Renal cortical epithelial cell (primary cell): ENCODE measurements at regions not wholly inside any gene's neighbourhood (a gene's known extent, or its start where the extent isn't known, plus 50 kb on each side); places are given as distances from the start of the nearest gene placed in this dataset.

Experiments
- DNase-seq: peaks from one replicate; pipeline ENCODE4 v3.0.0-alpha.2; 2011; ENCODE audit warnings: low read depth

- no peak for DNase-seq
Observed at GRCh38 chr11:70535191-70535971, 137.1 kb downstream of the CTTN start.

- no peak for DNase-seq
Observed at GRCh38 chr11:70536051-70536877, 137.9 kb downstream of the CTTN start.

DNA sequence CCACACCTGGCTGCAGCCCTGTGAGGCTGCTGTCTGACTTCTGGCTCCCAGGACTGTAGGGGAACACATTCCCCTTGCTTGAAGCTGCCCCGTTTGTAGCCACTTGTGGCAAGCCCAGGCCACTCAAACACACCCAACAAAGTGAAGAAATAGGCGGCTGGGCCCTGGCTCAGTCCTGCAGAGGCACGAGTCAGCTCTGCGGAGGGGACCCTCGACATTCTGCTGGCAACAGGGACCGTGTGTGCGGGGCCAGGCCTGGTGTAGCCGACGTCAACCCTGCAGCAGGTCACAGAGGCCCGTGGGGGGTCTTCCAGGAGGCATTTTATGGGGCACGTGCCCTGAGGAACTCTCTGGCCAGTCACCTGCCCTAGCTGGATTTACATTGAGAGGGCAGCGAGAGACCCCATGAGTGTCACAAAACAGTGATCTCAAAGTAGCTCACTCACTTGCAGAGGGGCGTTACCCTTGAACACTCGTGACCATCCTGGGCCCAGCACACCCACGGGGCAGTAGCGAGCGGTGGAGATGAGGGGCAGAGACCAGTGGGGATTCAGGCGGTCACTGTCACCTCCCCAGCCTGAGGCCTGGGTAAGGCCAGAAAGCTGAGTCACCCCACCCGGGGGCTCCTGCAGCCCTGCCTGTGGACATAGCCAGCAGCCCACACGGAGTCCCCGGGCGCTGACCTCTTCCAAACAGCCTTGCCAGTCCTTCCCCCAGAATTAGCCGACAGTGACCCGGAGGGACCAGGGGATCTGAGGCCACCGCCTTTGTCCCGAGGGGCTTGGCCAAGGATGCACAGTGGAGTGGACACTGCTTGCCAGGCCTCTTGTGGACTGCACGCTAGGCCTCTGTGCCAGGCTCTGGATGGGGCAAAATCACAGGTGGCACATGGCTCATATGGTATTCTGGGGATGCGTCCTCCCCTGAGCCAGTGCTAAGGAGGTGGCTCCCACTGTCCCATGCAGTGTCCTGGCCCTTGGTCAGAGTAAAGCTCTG, 139.5 kb downstream of the CTTN start:
- DNase-seq = no peak

DNA sequence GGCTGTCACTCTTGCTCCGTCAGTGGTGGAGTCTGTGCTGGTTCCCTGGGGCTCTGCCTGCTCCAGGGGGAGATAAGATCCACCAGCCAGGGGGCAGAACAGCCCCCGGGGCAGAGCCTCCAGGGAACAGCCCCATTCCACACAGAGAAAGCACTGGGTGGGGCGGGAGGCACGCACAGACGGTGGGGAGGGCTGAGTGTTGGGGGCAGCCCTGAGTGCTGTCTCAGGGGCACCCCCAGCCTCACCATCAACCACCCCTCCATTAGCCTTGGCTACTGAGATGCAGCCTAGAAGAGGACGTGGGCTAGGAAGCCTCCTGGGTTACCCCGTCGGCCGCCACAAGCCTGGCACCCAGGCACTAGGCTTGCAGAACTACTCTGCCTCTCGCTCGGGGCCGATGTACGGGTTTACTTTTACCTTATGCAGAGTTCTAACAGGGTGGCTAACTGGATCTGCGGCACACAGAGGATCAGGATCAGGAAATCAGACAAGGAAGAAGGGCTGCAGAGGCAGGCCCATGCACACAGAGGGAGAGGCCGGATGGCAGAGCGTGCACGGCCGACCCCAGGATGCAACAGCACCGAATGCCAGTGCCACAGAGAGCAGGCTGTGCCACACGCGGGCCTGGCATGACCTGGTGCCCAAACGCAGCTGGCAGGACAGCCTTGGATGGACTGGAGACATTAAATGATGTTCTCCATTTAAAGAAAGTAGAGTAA, 140.5 kb downstream of the CTTN start:
- no peak for DNase-seq

- no peak for DNase-seq
Observed at GRCh38 chr11:70539360-70540095, 141.2 kb downstream of the CTTN start.

DNA sequence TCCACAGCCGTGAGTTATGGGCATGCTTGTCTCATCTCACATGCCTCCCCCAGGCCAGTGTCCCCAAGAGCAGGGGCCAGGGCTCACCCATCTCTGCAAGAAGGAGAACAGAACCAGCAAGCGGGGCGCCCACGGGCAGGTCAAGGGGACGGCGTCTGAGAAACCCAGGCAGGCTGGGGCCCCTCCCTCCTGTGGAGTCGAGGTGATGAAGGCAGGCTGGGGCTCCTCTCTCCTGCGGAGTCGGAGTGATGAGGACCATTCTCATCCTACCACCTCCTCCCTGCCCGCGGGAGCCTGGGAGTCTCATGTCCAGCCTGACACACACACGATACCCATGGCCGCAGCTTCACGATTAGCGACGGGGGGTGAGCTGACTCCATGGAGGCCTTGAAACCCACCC, 141.9 kb downstream of the CTTN start:
- no peak for DNase-seq

DNA sequence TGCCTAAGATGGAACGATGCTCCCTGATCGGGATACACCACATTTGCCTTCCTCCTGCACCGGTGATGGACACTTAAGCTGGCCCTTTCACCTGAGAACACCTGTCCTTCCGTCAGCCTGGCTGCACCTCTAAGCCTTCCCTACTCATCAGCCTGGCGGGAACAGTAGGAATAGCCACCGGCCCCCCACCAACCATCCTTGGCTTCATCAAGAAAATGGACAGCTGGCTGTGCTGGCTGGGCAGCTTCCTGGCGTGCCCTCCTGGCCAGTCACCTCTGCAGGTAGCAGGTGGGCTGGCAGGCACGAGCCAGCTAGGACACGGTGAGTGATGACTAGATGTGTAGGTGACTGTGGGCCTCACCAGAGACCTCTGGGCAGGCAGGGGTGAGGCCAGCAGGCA, 142.8 kb downstream of the CTTN start:
- DNase-seq = no peak

DNA sequence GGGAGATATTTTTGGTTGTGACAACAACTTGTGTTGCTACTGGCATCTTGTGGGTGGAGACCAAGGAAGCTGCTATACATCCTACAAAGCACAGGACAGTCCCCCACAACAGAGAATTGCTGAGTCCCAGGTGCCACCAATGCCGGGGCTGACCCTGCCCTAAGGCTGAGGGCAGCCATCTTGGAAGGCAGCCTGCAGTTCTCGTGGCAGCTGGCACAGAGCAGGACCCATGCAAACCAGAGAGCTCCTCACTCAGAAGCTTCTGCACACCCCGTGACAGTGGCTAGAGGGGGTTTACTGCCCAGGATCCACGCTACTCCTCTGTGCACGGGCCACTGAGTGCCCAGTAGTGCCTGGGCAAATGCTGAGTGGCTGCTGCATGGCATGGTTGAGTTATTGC, 143.4 kb downstream of the CTTN start:
- no peak for DNase-seq

- DNase-seq = no peak
Observed at GRCh38 chr11:70542406-70542805, 144.1 kb downstream of the CTTN start.

DNA sequence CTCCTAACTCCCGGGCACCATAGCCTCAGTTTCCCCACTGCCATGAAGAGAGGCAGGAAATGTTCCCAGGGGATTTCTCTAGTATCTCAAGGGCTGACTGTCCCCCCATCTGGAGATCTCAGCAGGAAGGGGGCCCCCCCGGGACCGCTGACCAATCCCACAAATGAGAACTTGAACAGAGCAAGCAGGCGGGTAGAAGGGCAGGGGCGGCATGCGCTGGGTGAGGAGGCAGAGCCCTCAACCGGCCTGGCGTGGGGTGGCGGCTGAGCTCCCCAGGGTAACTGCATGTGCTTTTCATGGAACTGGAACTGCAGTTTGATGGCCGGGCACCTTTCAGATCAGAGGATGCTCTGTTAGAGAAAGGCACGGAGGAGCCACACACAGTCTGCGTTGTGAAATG, 144.5 kb downstream of the CTTN start:
- no peak for DNase-seq

GRCh38 chr11:70543611-70544010, 145.3 kb downstream of the CTTN start:
- no peak for DNase-seq

DNA sequence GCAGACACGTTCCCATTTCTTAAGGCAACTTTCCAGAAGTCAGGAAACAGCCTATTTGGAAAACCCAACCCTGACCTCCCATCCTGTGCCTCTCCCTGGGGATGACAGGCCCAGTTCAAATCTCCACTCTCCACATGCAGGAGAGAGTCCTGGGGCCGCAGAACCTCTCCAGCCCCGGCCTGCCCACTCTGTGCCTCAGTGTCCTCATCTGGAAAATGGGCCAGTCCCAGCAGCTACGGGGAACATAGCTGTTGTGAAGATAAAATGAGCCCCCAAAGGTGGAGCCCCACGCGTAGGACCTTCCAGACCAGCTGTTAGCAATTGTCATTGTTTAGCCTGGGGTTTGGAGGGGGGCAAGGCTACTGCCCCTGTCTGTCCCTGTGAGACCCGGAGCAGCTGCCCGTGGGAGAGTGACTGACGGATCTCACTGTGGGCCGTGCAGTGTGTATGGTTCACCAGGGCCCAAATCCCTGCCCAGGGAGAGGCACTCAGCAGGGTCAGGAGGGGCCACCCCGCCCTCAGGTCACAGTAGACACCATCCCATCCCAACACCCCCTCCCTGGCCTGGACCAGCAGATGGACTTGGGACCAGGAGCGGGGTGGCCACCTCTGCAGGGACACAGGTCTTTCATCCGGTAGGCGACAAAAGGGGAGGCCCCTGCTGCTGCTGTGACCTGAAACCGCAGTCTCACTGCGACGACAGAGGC, 145.9 kb downstream of the CTTN start:
- DNase-seq = no peak

GRCh38 chr11:70544774-70545609, 146.7 kb downstream of the CTTN start:
- peak; percentile 26 for DNase-seq

GRCh38 chr11:70545610-70545912, 147.2 kb downstream of the CTTN start:
- DNase-seq = no peak

DNA sequence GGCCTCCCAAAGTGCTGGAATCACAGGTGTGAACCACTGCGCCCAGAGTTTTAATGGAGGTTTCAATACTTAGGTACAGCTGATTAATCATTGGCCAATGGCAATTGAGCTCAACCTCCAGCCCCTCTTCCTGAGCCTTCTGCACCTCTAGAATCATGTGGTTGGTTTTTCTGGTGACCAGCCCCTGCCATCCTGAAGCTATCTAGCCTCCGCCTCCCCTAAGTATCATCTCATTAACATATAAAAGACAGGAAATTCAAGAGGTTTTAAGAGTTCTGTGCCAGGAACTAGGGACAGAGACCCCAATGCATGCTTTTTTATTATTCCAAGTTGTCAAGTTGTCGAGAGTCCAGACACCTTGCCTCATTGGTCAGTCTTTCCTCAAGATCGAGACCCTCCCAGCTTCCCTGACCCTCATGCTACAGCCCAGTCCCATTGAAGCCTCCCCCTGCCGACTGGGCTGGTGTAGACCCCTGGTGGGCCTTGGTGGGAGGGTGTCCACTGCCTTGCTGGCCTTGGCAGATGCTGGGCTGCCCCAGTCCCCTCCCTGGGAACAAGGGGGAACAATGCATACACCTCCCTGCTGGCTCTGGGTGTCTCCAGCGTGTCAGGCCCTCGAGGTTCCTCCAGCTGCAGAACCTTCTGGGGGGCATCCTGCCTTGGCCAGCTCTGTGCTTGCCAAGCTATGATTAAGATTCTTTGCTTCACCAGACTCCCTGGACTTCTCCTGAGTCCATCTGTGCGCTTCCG, 148.0 kb downstream of the CTTN start:
- no peak for DNase-seq

DNA sequence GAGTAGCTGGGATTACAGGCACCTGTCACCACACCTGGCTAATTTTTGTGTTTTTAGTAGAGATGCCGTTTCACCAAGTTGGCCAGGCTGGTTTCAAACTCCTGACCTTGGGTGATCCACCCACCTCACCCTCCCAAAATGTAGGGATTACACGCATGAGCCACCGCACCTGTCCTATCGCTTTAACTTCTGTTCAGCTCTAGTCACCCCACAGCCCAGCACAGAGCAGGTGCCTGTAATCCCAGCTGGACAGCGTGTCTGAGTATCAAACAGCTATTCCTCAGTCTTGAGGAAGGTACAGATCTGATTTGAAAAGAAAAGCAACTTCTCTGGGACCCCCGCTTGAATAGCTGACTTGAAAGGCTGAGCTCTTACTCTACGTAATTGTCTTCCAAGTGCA, 149.1 kb downstream of the CTTN start:
- no peak for DNase-seq

- DNase-seq = no peak
Observed at GRCh38 chr11:70547821-70548670, 149.7 kb downstream of the CTTN start.

DNA sequence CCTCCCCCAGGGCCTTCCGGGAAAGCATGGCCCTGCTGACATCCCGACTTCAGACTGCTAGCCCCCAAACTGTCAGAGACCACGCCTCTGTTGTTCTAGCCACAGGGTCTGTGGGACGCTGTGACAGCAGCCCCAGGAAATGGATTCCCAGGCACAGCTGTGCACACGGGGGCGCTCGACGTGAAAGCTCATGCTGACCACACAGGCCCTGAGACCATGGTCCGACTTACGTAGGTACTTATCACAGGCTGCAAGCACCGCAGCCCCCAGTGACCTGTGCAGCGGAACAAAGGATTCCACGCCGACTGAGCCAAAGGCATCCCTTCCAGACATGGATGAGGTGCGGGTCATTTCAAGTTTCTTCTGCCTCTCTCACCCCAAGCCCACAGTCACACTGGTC, 150.6 kb downstream of the CTTN start:
- no peak for DNase-seq
